ENCODE measurements at regions not wholly inside any gene's neighbourhood (a gene's known extent, or its start where the extent isn't known, plus 50 kb on each side); places are given as distances from the start of the nearest gene placed in this dataset.

DNA sequence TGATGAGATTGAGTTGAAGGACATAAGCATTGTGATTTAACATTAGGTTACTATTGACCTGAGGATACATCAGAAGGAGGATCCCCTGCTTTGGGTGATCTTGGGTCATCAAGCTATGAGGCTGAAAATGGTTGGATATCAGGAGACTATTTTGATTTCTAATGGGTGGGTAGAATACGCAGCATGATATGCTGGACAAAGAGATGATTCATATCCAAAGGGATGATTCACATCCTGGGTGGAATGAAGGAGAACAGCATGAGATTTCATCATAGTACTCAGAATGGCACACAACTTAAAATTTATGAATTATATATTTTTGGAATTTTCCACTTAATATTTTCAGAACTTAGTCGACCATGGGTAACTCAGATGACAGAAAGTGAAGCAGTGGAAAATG, 1759.5 kb upstream of the C9orf72 start (continued):
- no peak for TF ChIP-seq SRF (CRISPR knock-in tag; IDR thresholded peaks at IDR 0.05)
- TF ChIP-seq BRD9 (IDR thresholded peaks at IDR 0.05; ENCODE audit: low read depth, partially characterized antibody) = no peak
- TF ChIP-seq, protein P1, sequence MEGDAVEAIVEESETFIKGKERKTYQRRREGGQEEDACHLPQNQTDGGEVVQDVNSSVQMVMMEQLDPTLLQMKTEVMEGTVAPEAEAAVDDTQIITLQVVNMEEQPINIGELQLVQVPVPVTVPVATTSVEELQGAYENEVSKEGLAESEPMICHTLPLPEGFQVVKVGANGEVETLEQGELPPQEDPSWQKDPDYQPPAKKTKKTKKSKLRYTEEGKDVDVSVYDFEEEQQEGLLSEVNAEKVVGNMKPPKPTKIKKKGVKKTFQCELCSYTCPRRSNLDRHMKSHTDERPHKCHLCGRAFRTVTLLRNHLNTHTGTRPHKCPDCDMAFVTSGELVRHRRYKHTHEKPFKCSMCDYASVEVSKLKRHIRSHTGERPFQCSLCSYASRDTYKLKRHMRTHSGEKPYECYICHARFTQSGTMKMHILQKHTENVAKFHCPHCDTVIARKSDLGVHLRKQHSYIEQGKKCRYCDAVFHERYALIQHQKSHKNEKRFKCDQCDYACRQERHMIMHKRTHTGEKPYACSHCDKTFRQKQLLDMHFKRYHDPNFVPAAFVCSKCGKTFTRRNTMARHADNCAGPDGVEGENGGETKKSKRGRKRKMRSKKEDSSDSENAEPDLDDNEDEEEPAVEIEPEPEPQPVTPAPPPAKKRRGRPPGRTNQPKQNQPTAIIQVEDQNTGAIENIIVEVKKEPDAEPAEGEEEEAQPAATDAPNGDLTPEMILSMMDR (IDR thresholded peaks at IDR 0.05 in 2 of 3, conservative IDR thresholded peaks at IDR 0.05 in 1 of 3; ENCODE audit: insufficient read depth in 2 of 3, low read depth in 1 of 3, low read length in 3 of 3) = no peak
- no peak for TF ChIP-seq ZNF354B (CRISPR knock-in tag; IDR thresholded peaks at IDR 0.05)
- TF ChIP-seq, protein P2, sequence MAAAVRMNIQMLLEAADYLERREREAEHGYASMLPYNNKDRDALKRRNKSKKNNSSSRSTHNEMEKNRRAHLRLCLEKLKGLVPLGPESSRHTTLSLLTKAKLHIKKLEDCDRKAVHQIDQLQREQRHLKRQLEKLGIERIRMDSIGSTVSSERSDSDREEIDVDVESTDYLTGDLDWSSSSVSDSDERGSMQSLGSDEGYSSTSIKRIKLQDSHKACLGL (CRISPR knock-in tag; IDR thresholded peaks at IDR 0.05; ENCODE audit: borderline replicate concordance, poor library complexity, severe bottlenecking) = no peak
- TF ChIP-seq, protein P3, sequence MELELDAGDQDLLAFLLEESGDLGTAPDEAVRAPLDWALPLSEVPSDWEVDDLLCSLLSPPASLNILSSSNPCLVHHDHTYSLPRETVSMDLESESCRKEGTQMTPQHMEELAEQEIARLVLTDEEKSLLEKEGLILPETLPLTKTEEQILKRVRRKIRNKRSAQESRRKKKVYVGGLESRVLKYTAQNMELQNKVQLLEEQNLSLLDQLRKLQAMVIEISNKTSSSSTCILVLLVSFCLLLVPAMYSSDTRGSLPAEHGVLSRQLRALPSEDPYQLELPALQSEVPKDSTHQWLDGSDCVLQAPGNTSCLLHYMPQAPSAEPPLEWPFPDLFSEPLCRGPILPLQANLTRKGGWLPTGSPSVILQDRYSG (tag; conservative IDR thresholded peaks at IDR 0.05; ENCODE audit: low read depth) = no peak
- no peak for TF ChIP-seq TAF7 (tag; IDR thresholded peaks at IDR 0.05)
- TF ChIP-seq, protein P4, sequence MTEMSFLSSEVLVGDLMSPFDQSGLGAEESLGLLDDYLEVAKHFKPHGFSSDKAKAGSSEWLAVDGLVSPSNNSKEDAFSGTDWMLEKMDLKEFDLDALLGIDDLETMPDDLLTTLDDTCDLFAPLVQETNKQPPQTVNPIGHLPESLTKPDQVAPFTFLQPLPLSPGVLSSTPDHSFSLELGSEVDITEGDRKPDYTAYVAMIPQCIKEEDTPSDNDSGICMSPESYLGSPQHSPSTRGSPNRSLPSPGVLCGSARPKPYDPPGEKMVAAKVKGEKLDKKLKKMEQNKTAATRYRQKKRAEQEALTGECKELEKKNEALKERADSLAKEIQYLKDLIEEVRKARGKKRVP (CRISPR knock-in tag; IDR thresholded peaks at IDR 0.05) = no peak
- TF ChIP-seq ZBED1 (IDR thresholded peaks at IDR 0.05) = no peak
- no peak for TF ChIP-seq ZNF311 (CRISPR knock-in tag; IDR thresholded peaks at IDR 0.05)
- TF ChIP-seq CBFA2T2 (conservative IDR thresholded peaks at IDR 0.05) = no peak
- no peak for TF ChIP-seq TAL1 (IDR thresholded peaks at IDR 0.05)

Data from K562 (cell line).